ENCODE measurements at regions not wholly inside any gene's neighbourhood (a gene's known extent, or its start where the extent isn't known, plus 50 kb on each side); places are given as distances from the start of the nearest gene placed in this dataset.

DNA sequence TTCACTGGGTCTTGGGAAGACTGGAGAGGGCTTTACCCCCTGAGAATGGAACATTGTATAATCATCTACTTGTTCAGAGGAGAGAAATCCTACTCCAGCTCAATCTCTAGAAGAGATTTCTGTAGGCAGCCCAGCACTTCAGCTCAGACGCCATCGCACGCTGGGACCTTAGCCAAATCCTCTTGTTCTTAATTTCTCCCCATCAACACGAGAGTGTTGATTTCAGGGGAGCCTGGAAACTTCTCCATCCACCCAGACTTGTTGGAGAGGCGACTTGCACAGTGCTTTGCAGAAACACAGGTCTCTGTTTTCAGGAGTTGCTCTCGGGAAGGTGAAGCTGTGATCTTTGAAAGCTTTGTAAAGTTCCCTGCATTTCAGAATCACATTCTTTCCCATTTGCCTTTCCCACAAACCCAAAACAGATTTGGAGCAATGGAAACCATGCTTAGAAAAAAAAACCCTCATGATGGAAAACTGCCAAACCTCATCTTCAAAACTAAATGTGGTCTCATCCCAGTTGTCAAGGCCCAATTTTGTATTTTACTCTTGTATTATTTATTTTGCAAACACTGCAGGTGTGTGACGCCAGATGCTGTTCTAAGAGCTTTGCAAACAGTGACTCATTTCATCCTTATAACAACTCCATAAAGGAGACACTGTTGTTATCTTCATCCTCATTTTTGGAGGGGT, 60.9 kb downstream of the CALML3 start:
- Histone ChIP-seq H3K79me2 (ENCODE audit: low read length) (no peaks in the 10 kb centered on the region), H3K9me2 (replicated peaks; ENCODE audit: insufficient read depth, low read length) (no peaks in the 10 kb centered on the region), H3K4me2 (ENCODE audit: low read depth, low read length) (0 out of 2 replicates have a peak overlapping the region, but pooled peaks have one; percentile 3), H3K4me3 (ENCODE audit: low read length) (no peak overlapping the region), H3K4me1 (ENCODE audit: low read length) (peaks cover 49% of the 10 kb centered on the region), H3K9me3 (replicated peaks; ENCODE audit: insufficient read depth, low read length) (no peaks in the 10 kb centered on the region), H2AFZ (ENCODE audit: low read length) (no peak overlapping the region), H3K27me3 (replicated peaks; ENCODE audit: insufficient read depth, low read length) (no peaks in the 10 kb centered on the region), H3K27ac (ENCODE audit: low read length) (no peak overlapping the region), H3K36me3 (replicated peaks; ENCODE audit: insufficient read depth, low read length) (no peaks in the 10 kb centered on the region), H3F3A (ENCODE audit: insufficient read depth, low read length) (peaks cover 21% of the 10 kb centered on the region), H3K9ac (ENCODE audit: low read length) (no peak overlapping the region), H4K20me1 (ENCODE audit: insufficient read depth, low read length) (no peaks in the 10 kb centered on the region)
- DNase-seq: no peak
- TF ChIP-seq, protein P1, sequence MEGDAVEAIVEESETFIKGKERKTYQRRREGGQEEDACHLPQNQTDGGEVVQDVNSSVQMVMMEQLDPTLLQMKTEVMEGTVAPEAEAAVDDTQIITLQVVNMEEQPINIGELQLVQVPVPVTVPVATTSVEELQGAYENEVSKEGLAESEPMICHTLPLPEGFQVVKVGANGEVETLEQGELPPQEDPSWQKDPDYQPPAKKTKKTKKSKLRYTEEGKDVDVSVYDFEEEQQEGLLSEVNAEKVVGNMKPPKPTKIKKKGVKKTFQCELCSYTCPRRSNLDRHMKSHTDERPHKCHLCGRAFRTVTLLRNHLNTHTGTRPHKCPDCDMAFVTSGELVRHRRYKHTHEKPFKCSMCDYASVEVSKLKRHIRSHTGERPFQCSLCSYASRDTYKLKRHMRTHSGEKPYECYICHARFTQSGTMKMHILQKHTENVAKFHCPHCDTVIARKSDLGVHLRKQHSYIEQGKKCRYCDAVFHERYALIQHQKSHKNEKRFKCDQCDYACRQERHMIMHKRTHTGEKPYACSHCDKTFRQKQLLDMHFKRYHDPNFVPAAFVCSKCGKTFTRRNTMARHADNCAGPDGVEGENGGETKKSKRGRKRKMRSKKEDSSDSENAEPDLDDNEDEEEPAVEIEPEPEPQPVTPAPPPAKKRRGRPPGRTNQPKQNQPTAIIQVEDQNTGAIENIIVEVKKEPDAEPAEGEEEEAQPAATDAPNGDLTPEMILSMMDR (IDR thresholded peaks at IDR 0.05; ENCODE audit: low read length): no peak
- TF ChIP-seq EZH2phosphoT487 (IDR thresholded peaks at IDR 0.05; ENCODE audit: low read length) (no peak), EZH2 (optimal IDR thresholded peaks at IDR 0.05; ENCODE audit: low read depth, low read length) (no peak)

DNA sequence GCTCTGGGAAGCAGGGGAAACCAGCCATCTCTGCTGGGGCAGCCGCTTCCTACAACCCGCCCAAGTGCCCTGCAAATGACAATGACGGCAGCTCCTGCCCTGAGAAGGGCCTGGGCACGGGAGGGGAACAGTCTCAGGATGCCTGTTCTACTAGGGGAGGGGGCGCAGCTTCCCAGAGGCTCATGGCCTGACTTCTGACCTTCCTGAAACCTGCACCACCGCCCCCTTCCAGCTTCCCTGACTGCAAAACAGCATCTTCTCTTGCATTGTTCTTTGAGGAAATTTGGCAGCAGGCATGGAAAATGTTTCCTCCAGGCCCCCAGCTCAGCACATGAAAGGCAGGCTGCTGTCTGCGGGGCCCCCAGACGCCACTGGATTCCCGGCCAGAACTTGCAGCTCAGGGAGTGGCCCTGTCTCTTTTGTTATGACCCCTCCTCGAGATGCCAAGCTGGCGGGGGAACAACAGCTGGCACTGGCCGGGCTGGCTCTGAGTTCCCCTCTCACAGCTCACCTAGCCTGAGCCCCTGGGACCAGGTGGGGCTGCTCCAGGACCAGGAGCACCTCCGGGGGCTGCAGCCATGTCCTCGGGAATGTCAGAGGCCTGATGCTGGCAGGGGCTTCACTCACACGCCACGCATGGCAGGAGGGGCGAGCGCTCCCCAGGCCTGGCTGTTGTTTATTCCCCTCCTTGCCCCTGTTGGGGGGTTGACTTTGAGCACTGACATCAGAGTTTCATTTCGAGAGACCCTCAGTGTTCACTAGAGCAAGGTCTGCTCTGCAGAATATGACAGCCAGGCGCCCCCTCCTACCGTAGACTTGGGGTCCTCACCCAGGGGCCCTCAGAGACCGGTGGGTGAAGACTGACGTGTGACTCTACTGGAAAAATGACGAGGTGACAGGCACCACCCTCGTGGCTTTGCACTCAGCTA, 62.7 kb downstream of the CALML3 start:
- no peak overlapping the region for H3K9ac ChIP-seq (ENCODE audit: low read length)
- no peaks in the 10 kb centered on the region for H3K79me2 ChIP-seq (ENCODE audit: low read length)
- no peak for DNase-seq
- H3K27me3 ChIP-seq (replicated peaks; ENCODE audit: insufficient read depth, low read length): no peaks in the 10 kb centered on the region
- no peak overlapping the region for H3K4me2 ChIP-seq (ENCODE audit: low read depth, low read length)
- no peak overlapping the region for H3K27ac ChIP-seq (ENCODE audit: low read length)
- no peaks in the 10 kb centered on the region for H4K20me1 ChIP-seq (ENCODE audit: insufficient read depth, low read length)
- no peaks in the 10 kb centered on the region for H3K9me2 ChIP-seq (replicated peaks; ENCODE audit: insufficient read depth, low read length)
- no peak overlapping the region for H3K4me3 ChIP-seq (ENCODE audit: low read length)
- TF ChIP-seq EZH2 (optimal IDR thresholded peaks at IDR 0.05; ENCODE audit: low read depth, low read length) (no peak), EZH2phosphoT487 (IDR thresholded peaks at IDR 0.05; ENCODE audit: low read length) (no peak)
- TF ChIP-seq, protein P1 (IDR thresholded peaks at IDR 0.05; ENCODE audit: low read length): no peak
- peaks cover 9% of the 10 kb centered on the region for H3F3A ChIP-seq (ENCODE audit: insufficient read depth, low read length)
- no peaks in the 10 kb centered on the region for H3K36me3 ChIP-seq (replicated peaks; ENCODE audit: insufficient read depth, low read length)
- H3K4me1 ChIP-seq (ENCODE audit: low read length): peaks cover 34% of the 10 kb centered on the region
- H3K9me3 ChIP-seq (replicated peaks; ENCODE audit: insufficient read depth, low read length): no peaks in the 10 kb centered on the region
- H2AFZ ChIP-seq (ENCODE audit: low read length): no peak overlapping the region

DNA sequence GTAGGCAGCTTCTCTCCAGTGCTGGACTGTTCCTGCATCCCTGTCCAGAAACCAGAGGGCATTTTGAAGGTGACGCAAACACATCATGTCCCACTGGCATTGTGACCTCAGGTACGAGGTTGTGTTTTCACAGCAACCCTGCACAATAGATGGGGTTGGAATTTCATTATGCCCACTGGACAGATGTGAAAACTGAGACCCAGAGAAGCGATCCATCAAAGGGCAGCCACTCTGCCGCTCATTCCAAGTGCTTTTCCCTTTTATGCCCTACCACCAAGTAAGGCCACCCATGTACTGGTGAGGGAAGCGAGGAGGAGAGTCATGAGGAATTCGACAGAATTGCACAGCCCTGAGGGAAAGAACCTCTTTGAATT, 63.3 kb downstream of the CALML3 start:
- Histone ChIP-seq H3K36me3 (replicated peaks; ENCODE audit: insufficient read depth, low read length) (no peaks in the 10 kb centered on the region), H3K4me1 (ENCODE audit: low read length) (peaks cover 31% of the 10 kb centered on the region), H2AFZ (ENCODE audit: low read length) (no peak overlapping the region), H3K9ac (ENCODE audit: low read length) (no peak overlapping the region), H3K9me2 (replicated peaks; ENCODE audit: insufficient read depth, low read length) (no peaks in the 10 kb centered on the region), H3K27ac (ENCODE audit: low read length) (no peak overlapping the region), H3K4me2 (ENCODE audit: low read depth, low read length) (no peak overlapping the region), H3K79me2 (ENCODE audit: low read length) (no peaks in the 10 kb centered on the region), H3F3A (ENCODE audit: insufficient read depth, low read length) (peaks cover 8% of the 10 kb centered on the region), H3K27me3 (replicated peaks; ENCODE audit: insufficient read depth, low read length) (no peaks in the 10 kb centered on the region), H3K9me3 (replicated peaks; ENCODE audit: insufficient read depth, low read length) (no peaks in the 10 kb centered on the region), H4K20me1 (ENCODE audit: insufficient read depth, low read length) (no peaks in the 10 kb centered on the region), H3K4me3 (ENCODE audit: low read length) (no peak overlapping the region)
- DNase-seq: no peak
- TF ChIP-seq EZH2 (optimal IDR thresholded peaks at IDR 0.05; ENCODE audit: low read depth, low read length): no peak
- TF ChIP-seq EZH2phosphoT487 (IDR thresholded peaks at IDR 0.05; ENCODE audit: low read length): no peak
- TF ChIP-seq, protein P1 (IDR thresholded peaks at IDR 0.05; ENCODE audit: low read length): no peak
